ENCODE measurements at regions not wholly inside any gene's neighbourhood (a gene's known extent, or its start where the extent isn't known, plus 50 kb on each side); places are given as distances from the start of the nearest gene placed in this dataset.

DNA sequence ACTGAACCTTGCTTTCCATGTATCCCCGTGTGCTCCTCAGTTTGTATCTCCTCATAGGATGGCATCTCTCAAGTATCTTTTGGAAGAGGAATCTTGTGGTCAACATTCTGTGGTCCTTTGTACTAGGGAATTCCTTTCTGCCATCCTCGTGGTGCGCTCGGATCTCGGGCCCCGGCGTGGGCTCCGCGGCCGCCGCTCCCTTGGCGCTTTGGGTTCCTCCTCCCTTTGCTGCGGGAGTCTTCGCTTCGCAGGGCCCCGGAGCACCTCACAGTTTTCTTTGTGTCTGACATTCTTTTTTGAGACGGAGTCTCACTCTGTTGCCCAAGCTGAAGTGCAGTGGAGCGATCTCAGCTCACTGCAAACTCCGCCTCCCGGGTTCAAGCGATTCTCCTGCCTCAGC is 264.7 kb downstream of the IRS2 start:
- Histone ChIP-seq H3K4me3 (ENCODE audit: control insufficient read depth in 1 of 2, extremely low read depth in 1 of 2, low read length in 1 of 2) (no peak overlapping the region), H3K27ac (ENCODE audit: low read length) (no peak overlapping the region), H3K27me3 (replicated peaks in 1 of 2; ENCODE audit: control insufficient read depth in 2 of 2, extremely low read depth in 1 of 2, insufficient read depth in 2 of 2, low read length in 1 of 2) (peaks cover 0 to 11% of the 10 kb centered on the region in 2 experiments), H3K4me1 (ENCODE audit: control insufficient read depth in 1 of 2, extremely low read depth in 1 of 2, insufficient read depth in 2 of 2, low read length in 2 of 2) (no peaks in the 10 kb centered on the region), H3K36me3 (ENCODE audit: control insufficient read depth in 2 of 2, extremely low read depth in 1 of 2, insufficient read depth in 1 of 2, low read length in 1 of 2) (no peaks in the 10 kb centered on the region), H3K9me3 (no peaks in the 10 kb centered on the region)
- ChIA-PET CTCF (no interaction called here), POLR2A (no interaction called here)
- WGBS (ENCODE audit: insufficient coverage) = 90% methylated on average over 16 of the region's 21 CpGs
- H3K27ac Mint-ChIP-seq = no peak overlapping the region
- peaks cover 5 to 9% of the 10 kb centered on the region in 2 donors for H3K27me3 Mint-ChIP-seq
- no peak overlapping the region for H3K4me3 Mint-ChIP-seq
- ATAC-seq (replicated peaks in 1 of 4) = no peak
- H3K36me3 Mint-ChIP-seq = no peaks in the 10 kb centered on the region
- H3K4me1 Mint-ChIP-seq = no peaks in the 10 kb centered on the region
- H3K9me3 Mint-ChIP-seq = no peaks in the 10 kb centered on the region
- DNase-seq = no peak

DNA sequence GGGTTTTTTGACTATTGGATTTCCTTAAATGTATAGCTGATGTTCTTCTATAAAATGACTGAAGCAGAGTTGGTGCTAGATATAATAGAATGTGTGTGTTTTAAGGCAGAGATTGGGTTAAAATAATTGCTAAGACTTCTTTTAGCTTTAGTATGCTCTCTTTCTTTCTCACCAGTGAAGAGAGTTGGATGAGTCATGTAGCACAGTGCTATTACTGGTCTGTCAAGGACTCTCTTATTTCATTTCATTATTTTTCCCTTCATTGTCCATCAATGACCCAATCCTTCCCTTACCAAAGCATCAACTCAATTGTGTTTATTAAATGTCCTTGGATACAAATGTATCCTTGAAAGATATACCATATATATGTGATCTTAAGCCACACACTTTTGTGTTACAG is 268.9 kb downstream of the IRS2 start:
- Histone ChIP-seq H3K4me1 (ENCODE audit: control insufficient read depth in 1 of 2, extremely low read depth in 1 of 2, insufficient read depth in 2 of 2, low read length in 2 of 2) (no peaks in the 10 kb centered on the region), H3K27me3 (replicated peaks in 1 of 2; ENCODE audit: control insufficient read depth in 2 of 2, extremely low read depth in 1 of 2, insufficient read depth in 2 of 2, low read length in 1 of 2) (peaks cover 0 to 3% of the 10 kb centered on the region in 2 experiments), H3K27ac (ENCODE audit: low read length) (no peak overlapping the region), H3K9me3 (no peaks in the 10 kb centered on the region), H3K4me3 (ENCODE audit: control insufficient read depth in 1 of 2, extremely low read depth in 1 of 2, low read length in 1 of 2) (no peak overlapping the region), H3K36me3 (ENCODE audit: control insufficient read depth in 2 of 2, extremely low read depth in 1 of 2, insufficient read depth in 1 of 2, low read length in 1 of 2) (no peaks in the 10 kb centered on the region)
- no peak overlapping the region for H3K4me3 Mint-ChIP-seq
- CTCF ChIA-PET = no interaction called here
- H3K9me3 Mint-ChIP-seq = no peaks in the 10 kb centered on the region
- DNase-seq (no peak), ATAC-seq (replicated peaks in 1 of 4) (no peak)
- H3K27me3 Mint-ChIP-seq = peaks cover 0 to 4% of the 10 kb centered on the region in 2 donors
- H3K36me3 Mint-ChIP-seq = no peaks in the 10 kb centered on the region
- POLR2A ChIA-PET = no interaction called here
- H3K27ac Mint-ChIP-seq = no peak overlapping the region
- H3K4me1 Mint-ChIP-seq = no peaks in the 10 kb centered on the region

DNA sequence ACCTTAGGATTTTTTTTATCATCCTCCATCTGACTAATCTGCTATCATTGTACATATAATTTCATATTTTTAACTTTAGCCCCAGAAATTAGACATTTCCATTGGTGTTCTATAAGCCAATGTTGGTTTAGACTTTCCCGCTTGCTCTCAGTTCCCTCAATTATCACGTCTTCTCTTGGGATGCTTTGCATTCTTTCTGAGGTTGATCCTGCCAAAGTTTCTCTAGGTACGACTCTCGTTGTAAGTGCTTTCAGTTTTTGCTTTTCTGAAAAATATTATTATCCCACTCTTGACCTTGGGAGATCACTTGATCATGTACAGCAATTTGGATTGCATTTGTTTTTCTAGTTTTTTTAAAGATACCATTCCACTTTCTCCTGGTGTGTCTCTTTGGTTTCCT is 270.2 kb downstream of the IRS2 start:
- Histone ChIP-seq H3K36me3 (ENCODE audit: control insufficient read depth in 2 of 2, extremely low read depth in 1 of 2, insufficient read depth in 1 of 2, low read length in 1 of 2) (no peaks in the 10 kb centered on the region), H3K27me3 (replicated peaks in 1 of 2; ENCODE audit: control insufficient read depth in 2 of 2, extremely low read depth in 1 of 2, insufficient read depth in 2 of 2, low read length in 1 of 2) (no peaks in the 10 kb centered on the region), H3K4me1 (ENCODE audit: control insufficient read depth in 1 of 2, extremely low read depth in 1 of 2, insufficient read depth in 2 of 2, low read length in 2 of 2) (no peaks in the 10 kb centered on the region), H3K4me3 (ENCODE audit: control insufficient read depth in 1 of 2, extremely low read depth in 1 of 2, low read length in 1 of 2) (no peak overlapping the region), H3K27ac (ENCODE audit: low read length) (no peak overlapping the region), H3K9me3 (no peaks in the 10 kb centered on the region)
- Mint-ChIP-seq H3K36me3 (no peaks in the 10 kb centered on the region), H3K27ac (no peak overlapping the region), H3K4me3 (no peak overlapping the region), H3K27me3 (peaks cover 0 to 4% of the 10 kb centered on the region in 2 donors), H3K4me1 (no peaks in the 10 kb centered on the region), H3K9me3 (no peaks in the 10 kb centered on the region)
- no peak for DNase-seq
- POLR2A ChIA-PET = interaction anchor here in 1 of 2 donors (0.5 kb wide), 1 partner anchor 313 kb away, joined by 5 read pairs; no protein-coding TSS in a partner anchor
- ATAC-seq (replicated peaks in 1 of 4) = no peak
- WGBS (ENCODE audit: insufficient coverage) = no CpG with 5 or more reads among the region's 4 CpGs
- CTCF ChIA-PET = no interaction called here

DNA sequence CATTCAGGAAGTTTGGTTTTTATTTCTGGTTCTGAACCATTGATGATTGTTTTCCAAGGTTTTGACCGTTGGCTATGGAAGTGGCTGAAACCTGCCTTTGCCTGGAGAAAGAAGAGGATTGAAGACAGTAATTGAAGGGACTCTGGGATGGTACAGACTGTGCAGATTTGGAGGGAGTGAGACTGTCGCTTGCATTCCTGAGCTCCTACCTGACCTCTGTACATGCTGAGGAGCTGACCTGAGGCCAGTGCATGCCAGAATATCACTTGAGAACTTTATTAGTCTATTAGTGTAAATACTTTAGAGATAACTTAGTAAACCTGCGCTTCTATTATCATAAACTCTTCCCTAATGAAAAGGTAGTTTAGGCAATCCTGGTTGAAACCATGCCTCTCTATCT is 276.4 kb downstream of the IRS2 start:
- Histone ChIP-seq H3K4me1 (ENCODE audit: control insufficient read depth in 1 of 2, extremely low read depth in 1 of 2, insufficient read depth in 2 of 2, low read length in 2 of 2) (no peaks in the 10 kb centered on the region), H3K9me3 (no peaks in the 10 kb centered on the region), H3K27me3 (replicated peaks in 1 of 2; ENCODE audit: control insufficient read depth in 2 of 2, extremely low read depth in 1 of 2, insufficient read depth in 2 of 2, low read length in 1 of 2) (no peaks in the 10 kb centered on the region), H3K36me3 (ENCODE audit: control insufficient read depth in 2 of 2, extremely low read depth in 1 of 2, insufficient read depth in 1 of 2, low read length in 1 of 2) (no peaks in the 10 kb centered on the region), H3K27ac (ENCODE audit: low read length) (no peak overlapping the region), H3K4me3 (ENCODE audit: control insufficient read depth in 1 of 2, extremely low read depth in 1 of 2, low read length in 1 of 2) (no peak overlapping the region)
- ChIA-PET POLR2A (no interaction called here), CTCF (no interaction called here)
- no peak overlapping the region for H3K27ac Mint-ChIP-seq
- DNase-seq (no peak), ATAC-seq (replicated peaks in 1 of 4) (no peak)
- H3K4me3 Mint-ChIP-seq = no peak overlapping the region
- WGBS (ENCODE audit: insufficient coverage) = 83% methylated on average over 1 of the region's 3 CpGs
- H3K27me3 Mint-ChIP-seq = peaks cover 8 to 27% of the 10 kb centered on the region in 2 donors
- peaks cover 0 to 4% (median 4%) of the 10 kb centered on the region in 3 donors for H3K9me3 Mint-ChIP-seq
- no peaks in the 10 kb centered on the region for H3K36me3 Mint-ChIP-seq
- no peaks in the 10 kb centered on the region for H3K4me1 Mint-ChIP-seq

DNA sequence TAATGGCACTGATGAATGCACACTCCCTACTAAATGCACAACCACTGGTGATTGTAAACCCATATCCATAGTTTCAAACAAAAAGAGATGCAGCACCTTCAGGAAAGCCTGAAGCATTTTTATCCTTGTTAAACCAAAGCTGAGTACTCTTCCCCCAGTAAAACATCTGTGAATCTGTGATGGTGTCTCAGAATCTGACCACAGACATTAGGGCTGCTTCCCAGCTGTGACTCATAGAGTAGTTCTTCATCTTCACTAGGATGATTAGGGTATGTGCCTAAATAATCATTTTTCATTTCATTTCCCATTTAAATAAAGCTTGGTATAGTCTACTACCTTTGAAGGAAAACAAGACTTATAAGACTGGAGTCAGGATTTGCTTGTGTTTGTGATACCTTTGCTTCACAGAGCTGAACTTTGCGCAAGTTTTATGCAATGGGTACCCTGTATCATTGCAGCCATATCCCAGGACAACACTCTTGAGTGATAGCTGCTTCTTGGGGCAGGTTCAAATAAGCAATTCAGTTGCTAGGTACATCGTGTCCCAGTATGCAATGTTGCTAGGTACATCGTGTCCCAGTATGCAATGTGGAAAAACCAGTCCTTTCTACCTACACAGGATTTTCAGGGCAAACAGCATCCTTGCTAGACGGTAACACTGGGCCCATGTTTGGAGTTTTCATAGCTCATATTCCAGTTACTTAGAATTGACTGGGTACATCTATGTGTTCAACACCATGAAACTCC is 277.1 kb downstream of the IRS2 start:
- Mint-ChIP-seq H3K27ac (no peak overlapping the region), H3K9me3 (peaks cover 0 to 4% (median 4%) of the 10 kb centered on the region in 3 donors), H3K27me3 (peaks cover 8 to 27% of the 10 kb centered on the region in 2 donors), H3K4me3 (no peak overlapping the region), H3K36me3 (no peaks in the 10 kb centered on the region), H3K4me1 (no peaks in the 10 kb centered on the region)
- POLR2A ChIA-PET = no interaction called here
- no peak for ATAC-seq (replicated peaks in 1 of 4)
- 77% methylated on average over 4 of the region's 4 CpGs for WGBS (ENCODE audit: insufficient coverage)
- Histone ChIP-seq H3K4me3 (ENCODE audit: control insufficient read depth in 1 of 2, extremely low read depth in 1 of 2, low read length in 1 of 2) (no peak overlapping the region), H3K27ac (ENCODE audit: low read length) (no peak overlapping the region), H3K9me3 (no peaks in the 10 kb centered on the region), H3K27me3 (replicated peaks in 1 of 2; ENCODE audit: control insufficient read depth in 2 of 2, extremely low read depth in 1 of 2, insufficient read depth in 2 of 2, low read length in 1 of 2) (no peaks in the 10 kb centered on the region), H3K4me1 (ENCODE audit: control insufficient read depth in 1 of 2, extremely low read depth in 1 of 2, insufficient read depth in 2 of 2, low read length in 2 of 2) (no peaks in the 10 kb centered on the region), H3K36me3 (ENCODE audit: control insufficient read depth in 2 of 2, extremely low read depth in 1 of 2, insufficient read depth in 1 of 2, low read length in 1 of 2) (no peaks in the 10 kb centered on the region)
- no peak for DNase-seq
- CTCF ChIA-PET = no interaction called here

DNA sequence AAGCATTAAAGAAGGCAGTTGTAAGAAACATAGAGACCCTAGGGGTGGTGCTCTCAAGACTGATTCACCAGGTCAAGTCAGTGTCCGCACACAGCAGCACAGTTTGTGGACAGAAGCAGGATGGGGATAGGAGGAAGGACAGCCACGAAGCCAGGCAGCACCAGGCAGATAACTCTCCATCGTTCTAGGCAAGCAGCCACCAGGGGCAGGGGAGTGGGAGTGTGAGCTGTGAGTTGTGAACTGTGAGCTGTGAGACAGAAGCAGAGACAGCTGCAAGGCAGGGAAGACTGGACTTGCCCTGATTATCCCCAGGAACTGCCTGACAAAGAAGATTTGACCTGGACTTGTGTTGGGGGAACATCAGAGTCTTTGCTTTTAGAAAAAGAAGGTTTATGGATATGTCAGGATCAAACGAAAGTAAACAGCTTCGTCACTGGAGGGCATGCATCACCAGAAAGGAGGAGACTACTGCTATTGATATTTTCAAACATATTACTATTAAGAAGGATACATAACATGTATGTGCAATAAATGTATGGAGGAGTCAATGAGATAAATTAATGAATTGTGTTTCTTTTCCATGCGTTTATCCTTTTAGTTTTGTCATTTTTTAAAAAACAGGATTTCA is 286.1 kb downstream of the IRS2 start:
- Histone ChIP-seq H3K36me3 (ENCODE audit: control insufficient read depth in 2 of 2, extremely low read depth in 1 of 2, insufficient read depth in 1 of 2, low read length in 1 of 2) (no peaks in the 10 kb centered on the region), H3K4me1 (ENCODE audit: control insufficient read depth in 1 of 2, extremely low read depth in 1 of 2, insufficient read depth in 2 of 2, low read length in 2 of 2) (no peaks in the 10 kb centered on the region), H3K27me3 (replicated peaks in 1 of 2; ENCODE audit: control insufficient read depth in 2 of 2, extremely low read depth in 1 of 2, insufficient read depth in 2 of 2, low read length in 1 of 2) (peaks cover 0 to 3% of the 10 kb centered on the region in 2 experiments), H3K27ac (ENCODE audit: low read length) (no peak overlapping the region), H3K9me3 (no peaks in the 10 kb centered on the region), H3K4me3 (ENCODE audit: control insufficient read depth in 1 of 2, extremely low read depth in 1 of 2, low read length in 1 of 2) (no peak overlapping the region)
- Mint-ChIP-seq H3K4me1 (no peaks in the 10 kb centered on the region), H3K27ac (no peak overlapping the region), H3K36me3 (no peaks in the 10 kb centered on the region), H3K4me3 (no peak overlapping the region), H3K9me3 (peaks cover 1 to 9% (median 5%) of the 10 kb centered on the region in 3 donors), H3K27me3 (peaks cover 0 to 9% of the 10 kb centered on the region in 2 donors)
- WGBS (ENCODE audit: insufficient coverage) = 56% methylated on average over 3 of the region's 6 CpGs
- CTCF ChIA-PET = no interaction called here
- POLR2A ChIA-PET = no interaction called here
- no peak for DNase-seq
- ATAC-seq (replicated peaks in 1 of 4) = no peak
